ENCODE measurements at regions not wholly inside any gene's neighbourhood (a gene's known extent, or its start where the extent isn't known, plus 50 kb on each side); places are given as distances from the start of the nearest gene placed in this dataset.

GRCh38 chr2:11060376-11061169 lies 94.7 kb upstream of the SLC66A3 start:
- Histone ChIP-seq H4K91ac (ENCODE audit: insufficient read length, low read depth, low read length) (no peak overlapping the region), H2BK5ac (ENCODE audit: insufficient read length, low read length) (no peak overlapping the region), H2BK120ac (ENCODE audit: low read depth, low read length, poor library complexity, severe bottlenecking) (no peak overlapping the region), H4K8ac (replicated peaks; ENCODE audit: insufficient read length, low read depth, low read length) (no peak overlapping the region), H3T11ph (ENCODE audit: low read length) (no peak overlapping the region), H2BK20ac (ENCODE audit: low read depth, low read length, poor library complexity, severe bottlenecking) (no peak overlapping the region), H4K20me1 (ENCODE audit: control insufficient read depth, insufficient read depth, insufficient read length) (no peaks in the 10 kb centered on the region), H3K4ac (ENCODE audit: low read depth, low read length) (no peak overlapping the region), H3K4me2 (ENCODE audit: insufficient read depth, insufficient read length, low read length) (no peak overlapping the region), H2BK15ac (ENCODE audit: low read depth, low read length) (no peak overlapping the region), H2AFZ (ENCODE audit: low read length) (no peak overlapping the region), H3K79me1 (ENCODE audit: insufficient read depth, low read depth, low read length, poor library complexity, severe bottlenecking) (no peaks in the 10 kb centered on the region), H3K18ac (ENCODE audit: insufficient read length, low read depth, low read length) (no peak overlapping the region), H3K27ac (ENCODE audit: insufficient read length, low read depth, low read length) (no peak overlapping the region), H2AK5ac (ENCODE audit: insufficient read length, low read length) (no peak overlapping the region), H4K5ac (ENCODE audit: insufficient read length, low read depth, low read length) (no peak overlapping the region), H3K9me3 (ENCODE audit: control insufficient read depth, low read depth, low read length) (no peaks in the 10 kb centered on the region), H3K56ac (ENCODE audit: insufficient read length, low read depth, low read length) (no peak overlapping the region), H3K23ac (ENCODE audit: insufficient read length, low read depth, low read length) (no peak overlapping the region), H3K79me2 (ENCODE audit: insufficient read depth, low read length) (no peaks in the 10 kb centered on the region), H3K4me1 (ENCODE audit: insufficient read depth, low read length) (no peaks in the 10 kb centered on the region), H3K23me2 (ENCODE audit: insufficient read length, low read depth, low read length, poor library complexity, severe bottlenecking) (no peaks in the 10 kb centered on the region), H2BK12ac (ENCODE audit: insufficient read length, low read depth, low read length) (no peak overlapping the region), H3K9ac (ENCODE audit: extremely low read depth, insufficient read length, low read length) (no peak overlapping the region), H3K14ac (ENCODE audit: insufficient read depth, low read length) (no peak overlapping the region), H3K27me3 (ENCODE audit: insufficient read depth, low read length) (no peaks in the 10 kb centered on the region)
- no peaks in the 10 kb centered on the region; a peak in 1 of 4 replicates for H3K4me1 Mint-ChIP-seq
- no peak for TF ChIP-seq CTCF (conservative IDR thresholded peaks at IDR 0.05)
- WGBS (ENCODE audit: extremely low coverage, insufficient read length, low lambda C conversion rate) = no CpG with 5 or more reads among the region's 3 CpGs
- H3K27me3 Mint-ChIP-seq (ENCODE audit: low read depth) = peaks cover 2% of the 10 kb centered on the region
- no peak overlapping the region for H3K4me3 Mint-ChIP-seq
- no peak for DNase-seq
- H3K36me3 Mint-ChIP-seq (ENCODE audit: insufficient read depth in 1 of 3, low read depth in 3 of 3) = peaks cover 0 to 8% (median 0%) of the 10 kb centered on the region in 3 experiments; a peak in 2 of 7 replicates
- H3K9me3 Mint-ChIP-seq = peaks cover 7 to 13% of the 10 kb centered on the region in 2 experiments; a peak in 4 of 5 replicates
- no peak overlapping the region for H3K27ac Mint-ChIP-seq
